GM12874 (cell line): ENCODE measurements at regions not wholly inside any gene's neighbourhood (a gene's known extent, or its start where the extent isn't known, plus 50 kb on each side); places are given as distances from the start of the nearest gene placed in this dataset.

ENCODE experiments used
- CTCF ChIP-seq: IDR thresholded peaks from 2 replicates; pipeline ENCODE4 v1.5.1; 2011; ENCODE audit warnings: low read depth, mild to moderate bottlenecking, control low read depth, low read length, moderate library complexity; ENCODE audit not compliant: insufficient read depth

GRCh38 chr4:128725405-128726055 is 84.0 kb upstream of the JADE1 start:
- no peak for TF ChIP-seq CTCF

- TF ChIP-seq CTCF, result no peak
These were observed 86.6 kb upstream of the JADE1 start for GRCh38 chr4:128722911-128723310.

- no peak for TF ChIP-seq CTCF
These were observed 87.6 kb upstream of the JADE1 start for GRCh38 chr4:128721896-128722295.

DNA sequence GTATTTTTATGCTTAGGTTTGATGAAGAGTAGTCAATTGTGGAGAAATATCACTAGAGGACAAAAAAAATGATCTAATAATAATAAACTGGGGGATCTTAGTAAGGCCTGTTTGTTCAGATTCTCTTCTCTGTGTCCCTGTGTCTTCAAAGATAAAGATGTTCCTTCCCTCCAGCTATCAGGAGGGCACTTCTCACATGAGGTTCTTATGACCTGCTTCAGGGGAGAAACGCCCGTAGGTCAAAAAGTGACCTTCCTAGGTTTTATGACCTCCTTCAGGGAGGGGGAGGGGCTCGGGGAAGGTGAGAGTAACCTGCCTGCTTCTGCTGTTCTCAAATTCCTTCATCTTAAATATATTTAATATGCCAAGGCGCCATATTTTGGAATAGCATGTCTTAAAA is 89.2 kb upstream of the JADE1 start:
- TF ChIP-seq CTCF, result no peak

GRCh38 chr4:128718768-128719167 is 90.7 kb upstream of the JADE1 start:
- no peak for TF ChIP-seq CTCF

- TF ChIP-seq CTCF, result no peak
These were observed 93.2 kb upstream of the JADE1 start for GRCh38 chr4:128716338-128716737.

GRCh38 chr4:128715616-128716015 is 93.9 kb upstream of the JADE1 start:
- no peak for TF ChIP-seq CTCF
